ENCODE measurements at regions not wholly inside any gene's neighbourhood (a gene's known extent, or its start where the extent isn't known, plus 50 kb on each side); places are given as distances from the start of the nearest gene placed in this dataset.
"Not testable (repeated sequence)": the region's sequence is repeated elsewhere in the genome, so short reads cannot be mapped to it uniquely, and the experiment has no call there.

DNA sequence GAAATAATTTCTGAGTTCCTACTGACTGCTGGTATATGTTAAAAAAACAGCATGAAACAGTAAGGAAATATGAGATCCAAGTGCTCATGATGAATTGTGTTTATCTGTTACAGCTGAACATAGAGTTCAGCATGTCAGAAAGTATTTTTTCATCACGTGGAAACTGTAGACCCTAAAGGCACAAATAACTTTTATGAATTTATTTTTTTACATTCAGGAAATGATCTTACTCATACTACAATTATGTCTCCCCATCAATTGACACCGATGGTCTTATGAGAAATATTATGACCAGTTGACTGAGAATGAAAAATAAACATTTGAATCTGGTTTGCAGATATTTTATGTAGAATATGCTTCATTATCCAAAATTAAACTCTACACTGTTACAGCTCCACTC is 283.1 kb upstream of the SPANXN4 start:
- DNase-seq: no peak

DNA sequence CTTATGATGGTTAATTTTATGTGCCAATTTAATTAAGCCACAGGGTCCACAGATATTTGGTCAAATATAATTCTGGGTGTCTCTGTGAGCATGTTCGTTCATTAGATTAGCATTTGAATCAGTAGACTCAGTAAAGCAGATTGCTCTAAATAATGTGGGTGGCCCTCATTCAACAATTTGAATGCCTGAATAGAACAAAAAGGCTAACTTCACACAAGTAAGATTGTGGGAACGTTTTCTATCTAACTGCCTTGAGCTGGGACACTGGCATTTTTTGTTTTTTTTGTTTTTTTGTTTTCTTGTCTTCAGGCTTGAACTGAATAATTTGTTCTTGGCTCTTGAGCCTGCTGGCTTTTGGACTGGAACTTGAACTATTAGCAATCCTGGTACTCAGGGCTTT is 292.4 kb upstream of the SPANXN4 start:
- DNase-seq: no peak

DNA sequence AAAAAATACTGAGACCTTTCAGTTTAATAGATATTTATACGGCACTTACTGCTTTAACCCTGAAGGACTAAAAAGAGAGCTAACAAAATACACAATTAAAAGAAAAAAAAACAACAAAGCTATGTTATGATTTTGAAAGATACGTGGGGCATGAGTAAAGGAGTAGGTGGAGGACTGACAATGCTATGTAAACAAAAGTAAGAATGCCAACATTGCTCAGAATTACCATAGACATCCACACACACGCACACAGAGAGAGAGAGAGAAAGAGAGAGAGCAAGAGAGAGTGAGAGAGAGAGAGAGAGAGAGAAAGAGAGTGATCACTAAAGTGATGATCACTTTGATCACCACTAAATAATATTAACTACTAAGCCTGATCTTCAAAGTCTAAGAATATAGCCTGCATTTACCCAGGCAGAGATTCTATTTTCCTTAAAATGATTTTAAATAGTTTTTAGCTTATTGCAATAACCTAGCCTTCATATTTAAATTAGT is 313.9 kb upstream of the SPANXN4 start:
- no peak for DNase-seq

DNA sequence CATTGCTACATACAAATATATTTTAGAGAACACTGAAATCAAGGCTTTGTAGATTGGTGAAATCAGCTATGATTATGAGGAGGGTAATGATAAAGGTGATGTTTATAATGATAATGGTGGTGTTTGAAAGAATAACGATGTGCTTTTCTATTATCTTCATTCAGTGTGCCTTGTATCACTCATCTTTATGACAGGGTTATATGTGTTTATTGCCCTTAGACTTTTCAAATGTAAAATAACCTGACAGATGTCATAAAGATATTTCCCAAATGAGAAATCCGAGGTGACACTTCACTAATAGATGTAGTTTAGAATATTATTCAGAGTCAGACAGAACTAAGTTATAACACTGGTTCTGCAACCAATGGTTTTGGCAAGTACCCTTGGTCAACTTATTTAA is 323.0 kb upstream of the SPANXN4 start:
- DNase-seq: no peak

DNA sequence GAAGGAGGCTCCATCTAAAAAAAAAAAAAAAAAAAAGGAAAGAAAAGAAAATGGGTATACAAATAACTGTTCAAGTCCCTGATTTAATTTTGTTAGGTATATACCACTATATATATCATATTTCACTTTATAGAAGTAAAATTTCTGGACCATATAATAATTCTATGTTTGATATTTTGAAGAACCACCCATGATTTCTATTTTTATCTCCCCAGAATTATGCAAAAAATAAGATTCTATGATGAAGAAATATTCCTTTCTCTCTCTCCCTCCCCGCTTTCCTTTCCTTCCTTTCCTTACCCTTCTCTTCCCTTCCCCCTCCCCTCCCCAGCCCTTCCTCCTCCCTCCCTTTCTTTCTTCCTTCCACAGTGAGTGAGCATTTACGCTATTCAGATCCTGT is 337.5 kb upstream of the SPANXN4 start:
- DNase-seq: no peak

DNA sequence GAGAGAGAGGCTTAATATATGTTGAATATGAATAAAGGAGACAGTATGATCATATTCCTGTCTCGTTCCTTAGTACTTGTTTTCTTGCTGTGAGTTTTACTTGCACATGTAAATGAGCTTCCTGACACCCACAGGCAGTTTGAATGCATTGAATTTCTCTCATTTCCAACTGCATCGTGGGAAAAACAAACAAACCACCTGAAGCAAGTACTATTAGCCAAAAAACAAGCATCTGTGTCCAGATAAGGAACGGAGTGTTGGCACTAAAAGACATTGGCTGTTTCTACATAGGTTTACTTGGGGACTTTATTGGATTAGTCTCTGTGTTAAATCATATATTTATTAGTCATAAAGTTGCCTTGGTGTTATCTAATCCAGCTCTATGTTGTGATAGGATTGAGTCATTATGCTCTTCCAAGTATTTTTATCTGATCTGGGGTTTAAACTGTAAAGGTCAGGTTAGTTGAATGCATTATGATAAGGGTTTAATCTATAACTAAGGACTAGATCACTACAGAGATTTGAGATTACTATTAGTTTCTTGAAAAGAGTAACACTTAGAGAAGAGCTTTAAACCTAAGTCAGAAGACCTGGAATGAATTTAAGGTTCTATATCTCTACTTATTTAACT is 339.0 kb upstream of the SPANXN4 start:
- DNase-seq: no peak

DNA sequence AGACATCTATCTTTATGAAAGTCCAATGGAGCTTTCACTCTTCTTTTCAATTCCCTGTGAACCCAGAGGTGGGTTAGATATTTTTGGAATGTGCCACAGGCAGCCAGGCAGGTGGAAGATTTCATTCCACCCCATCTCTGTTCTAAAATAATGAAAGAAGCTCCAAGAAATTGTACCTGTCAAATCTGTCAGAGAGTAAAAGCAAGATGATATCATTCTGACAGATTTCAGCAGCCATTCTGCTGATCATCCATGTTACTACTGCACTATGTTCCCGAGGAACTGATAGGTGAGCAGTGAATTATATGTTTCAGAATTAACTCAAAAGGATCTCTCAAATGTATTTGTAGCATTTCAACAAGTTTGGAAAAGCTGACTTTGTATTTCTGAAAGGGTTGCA is 339.5 kb upstream of the SPANXN4 start:
- no peak for DNase-seq

DNA sequence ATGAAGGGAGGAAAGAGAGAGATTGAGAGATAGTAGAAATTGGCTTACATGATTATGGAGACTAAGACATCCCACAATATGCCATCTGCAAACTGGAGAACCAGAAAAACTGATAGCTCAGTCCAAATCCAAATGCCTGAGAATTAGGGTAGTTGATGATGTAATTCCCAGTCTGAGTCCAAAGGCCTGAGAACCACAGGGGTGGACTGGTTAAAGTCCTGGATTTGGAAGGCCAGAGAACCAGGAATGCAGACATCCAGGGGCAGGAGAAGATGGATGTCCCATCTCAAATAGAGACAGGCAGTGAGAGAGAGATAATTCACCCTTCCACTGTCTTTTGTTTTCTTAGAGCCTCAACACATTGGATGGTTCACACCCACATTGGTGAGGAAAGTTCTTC is 345.7 kb upstream of the SPANXN4 start:
- no peak for DNase-seq

DNA sequence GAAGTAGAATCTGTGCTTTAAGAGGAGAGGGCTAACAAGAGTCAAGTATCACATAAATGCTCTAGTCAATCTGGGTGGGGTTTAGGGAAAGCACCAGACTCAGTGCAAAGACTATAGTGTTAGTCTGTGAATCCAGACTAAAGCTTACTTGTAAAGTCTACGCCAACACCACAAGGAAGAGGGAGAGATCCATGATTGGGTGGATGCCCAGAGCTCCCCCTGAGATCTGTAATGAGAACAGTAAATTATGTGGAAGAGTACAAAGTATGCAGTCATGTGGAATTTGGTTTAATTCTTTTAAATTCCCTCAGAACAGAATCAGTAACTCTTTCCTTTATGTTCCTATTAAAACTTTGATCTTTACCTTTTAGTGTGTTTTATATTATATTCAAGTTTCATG is 354.7 kb upstream of the SPANXN4 start:
- DNase-seq: peak; percentile 32

DNA sequence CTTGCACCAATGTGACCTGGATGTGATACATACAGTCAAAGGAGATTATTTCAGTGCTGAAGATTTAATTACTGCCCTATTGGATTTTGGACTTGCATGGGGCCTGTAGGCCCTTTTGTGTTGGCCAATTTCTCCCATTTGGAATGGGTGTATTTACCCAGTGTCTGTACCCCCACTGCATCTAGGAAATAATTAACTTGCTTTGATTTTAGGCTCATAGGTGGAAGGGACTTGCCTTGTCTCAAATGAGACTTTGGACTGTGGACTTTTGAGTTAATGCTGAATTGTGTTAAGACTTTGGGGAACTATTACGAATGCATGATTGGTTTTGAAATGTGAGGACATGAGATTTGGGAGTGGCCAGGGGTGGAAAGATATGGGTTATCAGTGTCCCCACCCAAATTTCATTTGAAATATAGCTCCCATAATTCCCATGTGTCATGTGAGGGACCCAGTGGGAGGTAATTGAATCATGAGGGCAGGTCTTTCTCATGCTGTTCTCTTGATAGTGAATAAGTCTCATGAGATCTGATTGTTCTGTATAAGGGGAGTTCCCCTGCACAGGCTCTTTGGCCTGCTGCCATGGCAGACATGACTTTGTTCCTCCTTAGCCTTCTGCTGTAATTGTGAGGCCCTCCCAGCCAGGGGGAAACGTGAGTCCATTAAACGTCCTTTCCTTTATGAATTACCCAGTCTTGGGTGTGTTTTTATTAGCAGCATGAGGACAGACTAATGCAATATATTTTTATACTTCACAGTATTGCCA is 362.2 kb upstream of the SPANXN4 start:
- DNase-seq: no peak

DNA sequence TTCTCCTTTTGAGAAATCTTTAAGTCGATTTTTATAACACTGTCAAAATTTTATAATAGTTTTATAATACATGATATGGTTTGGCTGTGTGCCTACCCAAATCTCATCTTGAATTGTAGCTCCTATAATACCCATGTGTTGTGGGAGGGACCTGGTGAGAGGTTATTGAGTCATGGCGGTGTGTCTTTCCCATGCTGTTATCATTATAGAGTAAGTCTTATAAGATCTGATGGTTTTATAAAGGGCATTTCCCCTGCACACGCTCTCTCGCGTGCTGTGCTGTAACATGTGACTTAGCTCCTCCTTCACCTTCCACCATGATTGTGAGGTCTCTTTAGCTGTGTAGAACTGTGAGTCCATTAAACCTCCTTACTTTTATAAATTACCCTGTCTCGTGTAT is 364.0 kb upstream of the SPANXN4 start:
- no peak for DNase-seq

DNA sequence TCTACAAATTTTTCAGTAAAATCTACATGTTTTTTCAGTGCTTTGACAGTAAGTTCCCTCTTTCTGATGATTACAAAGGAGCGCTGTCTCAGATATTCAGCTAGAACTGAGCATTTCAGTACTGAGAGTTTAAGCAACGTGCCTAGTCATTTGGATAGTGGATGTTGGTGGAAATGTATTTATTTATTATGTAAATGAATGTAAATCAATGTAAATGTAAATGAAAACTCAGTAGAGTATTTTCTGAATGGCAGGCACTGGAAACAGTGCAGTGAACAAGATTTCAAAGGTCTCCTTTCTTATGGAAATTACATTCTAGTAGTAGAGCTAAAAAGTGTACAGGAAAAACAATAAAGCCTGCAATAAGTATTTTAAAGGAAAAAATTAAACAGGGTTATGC is 370.2 kb upstream of the SPANXN4 start:
- no peak for DNase-seq

DNA sequence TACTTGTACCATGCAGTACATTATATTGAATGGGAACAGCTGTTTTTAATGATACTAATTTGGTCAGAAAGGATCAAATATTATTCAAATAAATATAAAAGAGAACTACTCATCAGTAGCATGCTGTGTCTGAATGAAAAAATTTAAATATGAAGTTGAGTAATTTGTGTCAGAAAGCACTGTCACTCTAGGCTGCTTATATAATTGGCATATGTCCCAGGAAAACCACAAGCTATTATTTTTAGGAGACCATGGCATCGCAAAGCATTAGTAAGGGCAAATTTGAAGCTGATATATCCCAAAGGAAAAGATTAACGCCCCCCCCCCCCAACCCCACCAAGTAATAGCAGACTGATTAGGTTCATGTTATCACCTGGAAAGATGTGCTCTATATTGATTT is 388.5 kb upstream of the SPANXN4 start:
- DNase-seq: no peak

DNA sequence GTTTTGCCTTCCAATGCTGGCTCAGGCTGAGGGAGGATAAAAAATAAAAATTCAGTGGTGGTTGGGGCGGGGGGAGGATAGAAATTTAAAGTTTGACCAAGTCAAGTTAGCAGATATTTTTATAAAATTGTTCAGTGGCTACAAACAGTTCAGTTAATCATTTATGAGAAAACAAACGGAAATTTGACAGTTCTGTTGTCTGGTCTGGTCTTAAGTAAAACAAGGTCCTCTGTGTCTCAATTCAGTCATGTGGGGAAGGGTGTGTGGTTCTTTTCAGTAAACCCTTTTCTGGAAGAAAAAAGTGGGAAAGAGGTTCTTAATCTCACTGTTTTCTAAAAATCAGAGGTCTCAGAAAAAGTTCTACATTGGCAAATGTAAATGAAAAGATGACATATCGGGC is 409.1 kb upstream of the SPANXN4 start:
- DNase-seq: no peak

DNA sequence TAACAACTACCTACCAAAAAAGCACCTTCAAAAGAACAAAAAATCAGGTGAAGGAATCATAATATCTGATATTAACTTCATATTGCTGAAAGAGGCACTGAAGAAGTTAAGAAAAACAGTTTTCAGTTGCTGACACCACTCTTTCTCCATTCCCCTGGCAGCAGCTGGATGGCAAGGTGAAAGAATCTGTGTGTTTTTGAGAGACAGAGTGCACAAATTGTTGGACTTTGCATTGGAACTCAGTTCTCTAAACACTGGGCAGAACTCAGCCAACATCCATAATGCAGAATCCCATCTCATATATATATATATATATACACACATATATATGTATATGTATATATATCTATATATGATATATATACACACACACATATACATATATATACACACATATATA is 408.3 kb upstream of the MAGEC2 start:
- DNase-seq: no peak

DNA sequence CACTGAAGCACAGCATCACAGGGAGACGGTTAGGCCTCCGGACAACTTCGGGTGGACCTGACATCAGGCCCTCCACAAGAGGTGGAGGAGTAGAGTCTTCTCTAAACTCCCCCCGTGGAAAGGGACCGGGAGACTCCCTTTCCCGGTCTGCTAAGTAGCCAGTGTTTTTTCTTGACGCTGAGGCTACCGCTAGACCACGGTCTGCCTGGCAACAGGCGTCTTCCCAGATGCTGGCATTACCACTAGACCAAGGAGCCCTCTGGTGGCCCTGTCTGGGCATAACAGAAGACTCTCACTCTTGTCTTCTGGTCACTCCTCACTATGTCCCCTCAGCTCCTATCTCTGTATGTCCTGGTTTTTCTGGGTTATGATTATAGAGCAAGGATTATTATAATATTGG is 401.5 kb upstream of the MAGEC2 start:
- not testable (repeated sequence) for DNase-seq

DNA sequence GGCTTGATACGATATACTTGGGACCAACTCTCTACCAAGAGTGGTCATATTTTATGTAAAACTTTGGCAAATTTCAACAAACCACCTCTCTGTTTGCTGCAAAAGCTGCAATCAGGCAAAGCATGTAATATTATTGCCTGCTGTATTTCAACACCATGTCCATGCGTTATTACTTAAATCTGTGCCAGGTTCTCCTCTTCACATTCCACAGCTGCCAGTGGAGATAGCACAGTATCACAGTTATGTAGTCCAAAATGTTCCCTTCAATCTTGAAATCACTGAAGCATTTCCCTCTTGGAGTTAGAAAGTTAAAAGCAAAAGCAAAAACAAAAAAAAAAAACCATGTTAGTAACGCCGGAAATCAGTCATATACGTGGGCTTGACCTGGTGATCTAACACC is 396.7 kb upstream of the MAGEC2 start:
- DNase-seq: no peak

DNA sequence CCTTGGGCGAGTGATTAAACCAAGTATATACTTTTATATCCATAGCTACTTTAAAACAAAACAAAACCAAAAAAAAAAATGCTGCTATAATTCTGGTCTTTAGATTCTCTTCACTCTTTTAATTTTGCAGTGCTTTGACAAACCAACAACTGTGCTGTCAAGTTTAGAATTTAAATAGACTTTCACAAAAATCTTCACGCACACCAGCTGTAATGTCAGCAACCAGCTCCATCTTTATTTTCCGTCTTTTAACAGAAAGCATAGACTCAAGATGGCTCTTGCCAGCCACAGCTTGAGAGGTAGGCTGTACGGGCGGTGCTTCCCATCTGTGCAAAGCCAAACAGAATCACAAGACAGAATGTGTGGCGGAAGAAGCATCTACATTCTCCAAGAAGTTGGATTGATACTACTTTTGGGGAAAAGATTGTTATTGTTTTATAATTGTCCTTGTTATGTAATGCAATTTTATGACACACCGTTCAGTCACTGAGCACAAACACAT is 388.3 kb upstream of the MAGEC2 start:
- DNase-seq: no peak

DNA sequence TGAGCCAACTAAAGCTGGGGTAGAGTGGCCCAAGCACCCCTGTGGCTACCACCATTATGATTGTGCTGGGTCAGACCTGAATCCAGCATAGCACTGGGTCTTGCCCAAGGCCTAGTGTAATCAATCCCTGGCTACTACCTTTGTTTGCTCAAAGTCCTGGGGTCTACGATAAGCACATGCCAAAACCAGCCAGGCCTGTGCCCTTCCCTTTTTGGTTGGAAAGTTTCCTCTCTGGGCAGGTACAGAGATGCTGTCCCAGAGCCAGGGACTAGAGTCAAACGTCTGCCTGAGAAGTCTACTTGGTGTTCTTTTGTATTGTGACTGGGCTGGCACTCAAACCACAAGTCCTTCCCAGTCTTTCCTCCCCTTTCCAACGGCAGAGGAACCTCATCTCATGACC is 371.5 kb upstream of the MAGEC2 start:
- no peak for DNase-seq

DNA sequence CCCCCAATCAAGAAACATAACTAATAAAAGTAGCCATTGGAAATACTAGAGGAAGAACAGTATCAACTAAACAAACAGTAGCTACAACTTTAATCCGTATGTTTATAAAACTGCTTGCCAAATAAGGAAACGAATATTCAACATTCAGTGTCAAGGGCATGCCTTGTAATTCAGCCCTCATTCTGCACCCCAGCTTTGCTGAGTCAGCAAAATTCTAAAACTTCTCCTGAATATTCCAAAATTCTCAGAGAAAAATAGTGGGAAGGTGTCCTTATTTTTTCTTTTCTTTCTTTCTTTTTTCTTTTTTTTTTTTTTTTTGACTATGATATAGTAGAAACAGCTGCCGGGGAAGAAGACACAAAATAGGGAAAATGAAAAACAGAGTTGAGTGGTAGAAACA is 344.8 kb upstream of the MAGEC2 start:
- no peak for DNase-seq

DNA sequence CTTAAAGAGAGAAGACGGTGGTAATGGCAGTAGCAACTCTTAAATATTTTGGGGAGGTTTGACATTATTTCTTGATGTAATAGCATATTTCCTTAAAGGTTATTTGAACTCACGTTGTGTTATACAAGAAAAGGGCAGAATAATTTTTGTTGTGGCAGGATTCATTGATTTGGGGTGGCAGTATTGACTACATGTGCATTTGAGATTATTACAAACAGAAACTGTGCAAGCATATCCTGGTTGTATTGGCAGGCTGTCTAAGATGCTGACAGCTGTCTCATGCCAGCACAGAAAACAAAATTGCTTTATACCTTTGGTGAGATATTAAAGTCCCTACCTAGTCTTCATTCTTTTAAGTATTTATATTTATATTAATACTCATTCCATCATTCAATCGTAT is 300.7 kb upstream of the MAGEC2 start:
- DNase-seq: no peak

DNA sequence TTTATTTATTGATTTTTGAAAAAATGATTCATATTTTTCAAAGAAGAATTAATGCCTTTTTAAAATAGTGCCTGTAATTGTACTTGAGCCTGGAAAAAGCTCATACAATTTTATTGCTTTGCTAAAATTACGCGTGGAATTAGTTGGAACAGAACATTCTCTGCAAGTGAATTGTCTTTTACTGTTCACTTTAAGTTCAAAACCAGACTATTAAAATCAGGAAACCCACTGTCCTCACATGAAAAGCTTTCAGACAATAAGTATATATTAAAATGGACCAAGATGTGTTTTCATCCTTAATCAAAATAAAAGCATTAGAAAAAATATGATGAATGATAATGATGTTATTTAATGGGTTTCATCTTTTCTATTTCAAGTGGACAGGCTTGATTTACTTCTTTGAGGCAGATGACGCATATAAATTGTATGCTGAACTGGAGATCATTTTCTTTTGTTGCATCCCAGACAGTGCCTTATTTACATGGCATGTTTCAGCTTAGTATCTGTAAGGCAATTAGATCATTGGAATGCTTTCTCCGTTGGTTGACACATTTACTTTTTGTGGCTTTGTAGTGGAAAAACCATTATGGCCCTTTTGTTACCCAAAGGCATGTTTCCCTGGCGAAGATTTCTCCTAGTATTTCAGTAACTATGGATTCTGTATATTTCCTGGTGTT is 299.0 kb upstream of the MAGEC2 start:
- no peak for DNase-seq

DNA sequence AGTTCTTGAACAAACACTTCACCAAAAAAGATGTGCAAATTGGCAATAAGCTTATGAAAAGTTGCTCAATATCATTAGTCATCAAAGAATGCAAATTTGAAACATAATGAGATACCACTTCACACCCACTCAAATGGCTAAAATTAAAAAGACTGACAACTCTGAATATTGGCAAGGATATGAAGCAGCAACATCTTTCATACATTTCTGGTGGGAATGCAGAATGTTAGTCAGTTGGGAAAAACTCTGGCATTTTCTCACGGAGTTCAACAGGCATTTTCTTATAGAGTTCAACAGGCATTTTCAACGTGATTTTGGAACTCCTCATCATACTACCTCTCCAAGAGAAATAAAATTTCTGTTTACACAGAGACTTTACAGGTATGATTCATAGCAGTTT is 297.4 kb upstream of the MAGEC2 start:
- DNase-seq: no peak

DNA sequence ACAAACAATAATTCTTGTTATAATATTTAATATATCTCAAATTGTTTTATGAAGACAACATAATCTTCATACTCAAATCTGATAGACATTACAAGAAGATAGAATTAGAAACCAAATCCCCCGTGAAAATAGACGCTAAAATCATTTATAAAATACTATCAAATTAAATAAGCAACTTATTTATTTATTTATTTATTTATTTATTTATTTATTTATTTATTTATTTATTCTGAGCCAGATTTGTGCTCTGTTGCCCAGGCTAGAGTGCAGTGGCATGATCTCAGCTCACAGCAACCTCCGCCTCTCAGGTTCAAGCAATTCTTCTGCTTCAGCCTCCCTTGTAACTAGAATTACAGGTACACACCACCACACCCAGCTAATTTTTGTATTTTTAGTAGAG is 294.9 kb upstream of the MAGEC2 start:
- DNase-seq: no peak

Measured in hindlimb muscle (tissue), 1 donor.